NCI-H446 treated with DMSO at 0.1 percent for 48 hours (cell line): ENCODE measurements at regions not wholly inside any gene's neighbourhood (a gene's known extent, or its start where the extent isn't known, plus 50 kb on each side); places are given as distances from the start of the nearest gene placed in this dataset.
"Not testable (repeated sequence)": the region's sequence is repeated elsewhere in the genome, so short reads cannot be mapped to it uniquely, and the experiment has no call there.

ENCODE experiments used
- DNase-seq: peaks from one replicate; lab custom pipeline; 2025; lab: John Stamatoyannopoulos, UW

- peak; percentile 93 for DNase-seq
Measured at GRCh38 chr4:126338548-126338947, 1023.8 kb downstream of the FAT4 start.

GRCh38 chr4:126341927-126342326, 1027.2 kb downstream of the FAT4 start:
- DNase-seq: no peak

DNA sequence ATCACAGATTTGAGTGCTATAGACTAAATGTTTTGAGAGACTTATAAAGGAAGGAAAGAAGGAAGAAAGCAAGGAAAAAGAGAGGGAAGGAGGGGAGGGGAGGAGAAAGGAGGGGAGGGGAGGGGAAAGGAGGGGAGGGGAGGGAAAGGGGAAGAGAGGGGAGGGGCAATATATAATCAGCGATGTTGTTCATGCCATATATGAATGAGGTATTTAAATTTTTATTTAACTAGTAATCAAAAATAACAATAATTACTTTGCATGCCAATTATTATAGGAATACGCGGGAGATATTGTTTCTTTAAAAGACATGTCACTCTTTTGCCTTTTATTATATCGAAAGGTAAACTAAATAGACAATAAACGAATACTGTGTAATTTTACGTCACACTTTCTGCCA, 1029.7 kb downstream of the FAT4 start:
- DNase-seq: no peak

GRCh38 chr4:126346654-126347053, 1031.9 kb downstream of the FAT4 start:
- no peak for DNase-seq

DNA sequence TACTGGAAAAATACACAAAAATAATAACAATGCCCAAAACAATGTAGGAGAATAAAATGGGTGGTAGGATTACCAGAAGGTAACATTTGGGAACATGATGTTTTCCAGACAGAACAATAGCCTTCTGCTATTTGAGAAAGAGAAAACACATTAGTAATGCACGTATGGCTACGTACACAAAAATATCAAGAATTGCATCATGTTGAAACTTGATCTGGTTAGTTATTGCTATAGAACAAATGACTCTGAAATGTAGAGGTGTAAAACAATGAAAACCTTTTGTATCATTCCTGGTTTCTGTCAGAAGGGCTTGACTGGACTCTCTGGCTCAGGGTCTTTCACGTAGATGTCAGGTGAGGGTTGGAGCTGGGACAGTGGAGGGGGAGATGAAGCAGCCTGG, 1040.0 kb downstream of the FAT4 start:
- DNase-seq: no peak

- DNase-seq: peak; percentile 89
Measured at GRCh38 chr4:126358041-126358440, 1043.3 kb downstream of the FAT4 start.

DNA sequence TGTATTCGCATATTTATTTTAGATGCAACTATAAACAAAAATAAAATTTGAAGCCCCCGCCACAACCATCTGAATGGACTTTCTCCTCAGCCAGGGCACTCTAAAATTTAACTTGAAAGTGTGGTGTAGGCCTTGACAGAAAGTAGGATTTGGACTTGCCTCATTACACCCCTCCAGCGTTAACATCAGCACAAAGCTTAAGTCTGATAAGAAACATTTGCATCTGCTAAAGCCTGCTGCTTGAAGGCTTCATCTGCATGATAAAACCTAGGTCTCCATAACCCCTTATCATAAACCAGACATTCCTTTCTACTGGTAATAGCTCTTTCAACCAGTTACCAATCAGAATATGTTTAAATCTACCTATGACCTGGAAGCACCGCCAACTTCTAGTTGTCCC, 1046.5 kb downstream of the FAT4 start:
- DNase-seq: no peak

- DNase-seq: peak; percentile 50
Measured at GRCh38 chr4:126364311-126364911, 1049.7 kb downstream of the FAT4 start.

GRCh38 chr4:126369076-126369475, 1054.3 kb downstream of the FAT4 start:
- DNase-seq: peak; percentile 79

DNA sequence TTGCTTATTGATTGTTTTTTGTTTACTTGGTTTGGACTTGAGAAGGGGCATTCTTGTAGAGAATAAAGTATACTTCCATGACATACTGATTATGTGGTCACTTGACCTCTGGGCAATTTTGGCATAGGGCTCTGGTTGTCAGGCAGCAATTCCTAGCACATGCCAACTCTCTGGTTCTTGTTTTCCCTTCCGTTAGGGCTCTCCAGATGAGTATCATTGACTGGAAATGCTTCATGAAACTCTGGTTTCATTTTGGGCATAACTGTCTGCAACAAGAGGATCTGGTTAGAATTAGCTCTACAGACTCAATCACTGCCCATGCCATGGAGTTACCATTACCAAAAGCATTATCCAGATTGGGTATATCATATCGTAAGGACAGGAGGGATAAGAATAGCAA, 1057.9 kb downstream of the FAT4 start:
- no peak for DNase-seq

DNA sequence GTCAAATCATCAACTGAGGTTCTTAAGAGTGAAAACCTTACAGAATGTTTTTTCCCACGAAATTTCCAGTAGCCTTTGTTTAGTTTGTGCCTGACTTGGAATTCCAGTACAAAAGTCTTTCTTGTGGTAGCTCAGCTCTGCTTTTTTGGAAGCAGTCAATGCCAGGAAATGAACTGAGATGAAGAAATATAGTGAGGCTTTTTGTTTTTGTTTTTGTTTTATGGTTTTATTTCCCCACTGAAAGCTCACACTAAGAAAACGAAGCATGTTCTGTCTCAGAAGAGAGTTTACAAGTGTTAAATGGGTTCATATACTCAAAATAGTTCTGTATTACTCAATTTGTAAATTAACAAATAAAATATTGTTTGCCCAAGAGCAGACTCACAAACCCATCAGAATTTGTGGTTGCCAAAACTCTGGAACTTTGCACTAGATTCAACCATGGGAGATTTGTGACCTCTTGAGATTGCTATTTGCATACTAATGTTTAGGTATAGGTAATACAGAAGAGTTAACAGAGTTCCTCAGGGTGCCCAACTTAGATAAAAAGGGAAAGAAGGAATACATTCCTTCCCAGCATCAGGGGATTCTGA, 1060.8 kb downstream of the FAT4 start:
- no peak for DNase-seq

DNA sequence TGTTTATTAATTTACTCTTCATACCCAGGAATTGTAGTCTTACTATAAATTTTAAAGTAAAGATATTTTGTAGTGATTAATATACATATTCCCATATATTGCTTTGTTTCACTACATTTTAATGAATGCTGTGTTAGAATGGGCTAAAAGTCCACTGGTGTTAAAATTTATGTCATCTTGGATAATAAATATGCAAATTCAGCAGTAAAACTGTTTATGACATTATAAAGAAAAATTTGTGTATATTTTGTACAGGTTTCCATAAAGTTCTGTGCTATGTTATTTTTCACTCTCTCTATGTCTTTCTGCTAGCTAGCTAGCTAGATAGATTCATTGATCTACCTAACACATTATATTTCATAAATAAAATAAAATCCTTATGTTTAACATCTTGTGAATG, 1071.2 kb downstream of the FAT4 start:
- DNase-seq: no peak

GRCh38 chr4:126386512-126386911, 1071.8 kb downstream of the FAT4 start:
- no peak for DNase-seq

GRCh38 chr4:126395664-126396063, 1080.9 kb downstream of the FAT4 start:
- no peak for DNase-seq

DNA sequence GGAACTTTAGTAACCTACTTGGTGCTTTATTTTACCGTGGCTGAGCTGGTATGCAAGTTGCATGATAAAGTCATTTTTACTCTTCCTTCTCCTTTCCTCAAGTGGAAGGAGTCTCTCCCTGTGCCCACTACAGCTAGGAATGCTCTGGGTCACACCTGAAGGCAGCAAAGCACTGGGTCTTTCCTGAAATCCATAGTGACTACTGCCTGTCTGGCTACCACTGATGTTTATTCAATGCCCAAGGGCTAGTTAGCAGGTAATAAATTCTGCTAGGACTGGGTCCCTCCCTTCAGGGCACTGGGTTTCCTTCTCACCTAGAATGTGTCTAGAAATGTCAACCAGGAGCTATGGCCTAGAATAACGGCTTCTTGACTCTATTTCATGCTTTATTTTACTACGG, 1081.4 kb downstream of the FAT4 start:
- DNase-seq: no peak

- no peak for DNase-seq
Measured at GRCh38 chr4:126396703-126397102, 1081.9 kb downstream of the FAT4 start.

DNA sequence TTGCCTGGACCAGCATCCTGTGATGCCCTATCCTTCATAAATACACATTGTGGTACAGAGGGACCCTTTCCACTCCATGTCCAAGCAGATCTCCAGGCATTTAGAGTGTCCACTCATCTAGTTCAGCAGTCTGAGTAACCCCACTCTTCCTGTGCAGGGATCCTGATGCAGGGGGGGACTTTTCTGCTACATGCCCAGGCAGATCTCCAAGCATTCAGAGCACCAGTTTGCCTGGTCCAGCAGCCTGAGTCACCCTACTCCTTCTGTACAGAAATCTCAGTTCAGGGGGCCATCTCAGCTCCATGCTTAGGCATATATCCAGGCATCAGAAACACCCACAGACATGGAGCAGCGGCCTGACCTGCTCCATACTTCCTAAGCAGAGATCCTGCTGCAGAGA, 1089.8 kb downstream of the FAT4 start:
- no peak for DNase-seq

- no peak for DNase-seq
Measured at GRCh38 chr4:126405369-126405982, 1090.7 kb downstream of the FAT4 start.

- no peak for DNase-seq
Measured at GRCh38 chr4:126409746-126410145, 1095.0 kb downstream of the FAT4 start.

GRCh38 chr4:126411047-126411446, 1096.3 kb downstream of the FAT4 start:
- no peak for DNase-seq

GRCh38 chr4:126412310-126412709, 1097.6 kb downstream of the FAT4 start:
- not testable (repeated sequence) for DNase-seq

- no peak for DNase-seq
Measured at GRCh38 chr4:126414741-126415140, 1100.0 kb downstream of the FAT4 start.

DNA sequence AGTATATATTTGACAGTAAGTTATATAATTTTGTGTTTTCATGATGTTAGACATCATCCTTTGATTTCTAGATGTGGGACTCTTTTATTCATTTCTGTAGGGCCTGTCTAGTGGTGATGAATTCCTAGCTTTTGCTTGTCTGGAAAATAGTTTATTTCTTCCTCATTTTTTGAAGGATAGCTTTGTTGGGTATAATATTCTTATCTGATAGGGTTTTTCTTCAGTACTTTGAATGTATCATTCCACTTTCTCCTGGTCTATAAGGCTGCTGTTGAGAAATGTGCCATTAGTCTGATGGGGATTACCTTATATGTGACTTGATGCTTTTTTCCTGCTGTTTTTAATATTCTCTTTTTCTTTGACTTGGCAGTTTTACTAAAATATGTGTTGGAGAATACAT, 1104.5 kb downstream of the FAT4 start:
- no peak for DNase-seq

GRCh38 chr4:126427853-126428252, 1113.1 kb downstream of the FAT4 start:
- no peak for DNase-seq
